Stimulated activated CD4-positive, alpha-beta T cell treated with anti-CD3 and anti-CD28 coated beads, Interleukin-4, amount 100 ng/mL, for 48 hours (primary cell): ENCODE measurements at regions not wholly inside any gene's neighbourhood (a gene's known extent, or its start where the extent isn't known, plus 50 kb on each side); places are given as distances from the start of the nearest gene placed in this dataset.

Experiments used
- DNase-seq, 2 donors: peaks; one replicate each; pipeline ENCODE4 v3.0.0-alpha.2; 2020; ENCODE audit warnings: low read depth in 2 of 2

DNA sequence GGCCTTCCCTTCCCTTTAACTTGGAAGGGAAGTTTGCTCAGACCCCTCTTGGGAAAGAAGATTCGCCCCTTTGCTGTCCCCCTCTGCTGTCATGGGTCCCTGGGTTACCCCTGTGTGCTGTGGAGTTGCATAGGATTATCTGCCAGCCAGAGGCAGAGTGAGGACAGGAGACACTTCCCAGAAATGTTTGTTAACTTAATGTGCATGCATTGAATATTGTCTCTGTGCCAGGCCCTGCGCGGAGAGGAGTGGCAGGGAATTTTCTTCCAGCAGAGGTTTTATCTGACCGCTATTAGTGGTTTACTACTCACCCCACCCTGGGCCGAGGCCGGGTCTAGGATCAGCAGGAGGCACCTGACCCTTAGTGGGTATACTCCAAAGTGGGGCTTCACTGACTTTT lies 894.8 kb downstream of the TBC1D22A start:
- no peak for DNase-seq

DNA sequence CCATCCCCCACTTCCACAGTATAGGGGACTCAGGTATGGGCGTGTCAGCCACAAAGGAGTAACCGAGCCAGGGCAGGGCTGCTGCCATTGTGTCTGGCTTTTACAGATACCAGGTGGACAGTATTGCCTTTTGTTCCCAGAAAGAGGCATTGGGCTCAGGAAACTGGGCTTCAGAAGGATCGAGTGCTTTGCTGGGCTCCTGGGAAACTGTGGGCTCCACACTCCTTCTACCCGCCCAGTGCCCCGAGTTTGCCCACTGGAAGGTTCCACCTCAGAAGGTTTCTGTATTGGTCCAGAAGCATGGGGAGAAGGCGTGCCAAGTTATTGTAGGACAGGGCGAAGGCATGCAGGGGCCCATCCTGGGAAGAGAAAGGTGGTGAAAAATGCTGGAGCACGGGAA lies 894.4 kb downstream of the TBC1D22A start:
- DNase-seq, result no peak

DNA sequence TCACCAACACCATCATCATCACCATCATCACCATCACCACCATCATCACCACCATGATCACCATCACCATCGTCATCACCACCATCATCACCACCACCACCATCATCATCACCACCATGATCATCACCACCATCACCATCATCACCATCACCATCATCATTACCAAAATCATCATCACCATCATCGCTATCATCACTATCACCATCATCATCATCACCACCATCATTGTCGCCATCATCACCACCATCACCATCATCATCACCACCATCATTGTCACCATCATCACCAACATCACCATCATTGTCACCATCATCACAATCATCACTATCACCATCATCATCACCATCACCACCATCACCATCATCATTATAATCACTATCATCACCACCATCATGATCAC lies 893.5 kb downstream of the TBC1D22A start:
- DNase-seq, result no peak

DNA sequence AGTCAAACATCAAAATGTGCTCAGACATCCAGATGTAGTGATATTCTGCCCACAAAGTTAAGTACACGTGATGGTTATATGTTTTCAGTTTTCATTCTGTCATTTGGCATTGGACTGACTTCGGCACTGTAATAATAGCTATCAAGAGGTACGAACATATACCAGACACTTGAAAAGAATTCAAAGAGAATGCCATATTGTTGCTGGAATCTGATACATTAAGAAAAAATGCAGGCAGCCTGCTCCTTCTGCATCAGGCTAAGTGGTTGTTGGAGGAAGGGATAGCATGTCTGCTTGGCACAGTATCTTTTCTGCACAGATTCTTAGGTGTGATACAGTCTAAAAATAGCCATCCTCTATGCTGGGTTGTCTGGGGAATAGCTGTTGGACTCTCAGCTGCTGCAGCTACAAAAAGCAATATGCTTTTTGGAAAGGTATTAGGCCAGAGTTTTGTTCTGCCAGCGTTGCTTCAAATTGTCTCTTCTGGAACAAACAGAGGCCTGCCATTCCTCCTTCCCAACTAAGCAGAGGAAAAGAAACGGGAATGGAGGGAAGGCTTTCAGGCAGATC lies 892.6 kb downstream of the TBC1D22A start:
- DNase-seq, result no peak

DNA sequence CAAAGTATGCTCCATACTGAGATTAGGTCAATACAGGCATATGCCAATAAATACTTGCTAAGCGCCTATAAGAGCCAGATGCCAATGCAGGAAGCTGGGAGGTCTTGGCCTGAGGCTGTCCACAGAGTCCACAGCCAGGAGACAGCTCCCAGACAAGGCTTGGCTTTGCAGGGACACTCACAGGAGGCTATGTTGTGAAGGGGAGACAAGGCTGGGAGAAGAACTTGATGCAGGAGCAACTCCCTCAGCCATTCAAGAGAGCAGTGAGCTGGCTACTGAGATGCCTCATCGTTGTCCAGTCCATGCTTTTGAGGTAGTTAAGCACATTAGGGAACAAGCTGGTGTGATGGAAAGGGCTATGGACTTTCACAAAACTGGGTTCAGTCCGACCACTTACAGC lies 891.5 kb downstream of the TBC1D22A start:
- no peak for DNase-seq

DNA sequence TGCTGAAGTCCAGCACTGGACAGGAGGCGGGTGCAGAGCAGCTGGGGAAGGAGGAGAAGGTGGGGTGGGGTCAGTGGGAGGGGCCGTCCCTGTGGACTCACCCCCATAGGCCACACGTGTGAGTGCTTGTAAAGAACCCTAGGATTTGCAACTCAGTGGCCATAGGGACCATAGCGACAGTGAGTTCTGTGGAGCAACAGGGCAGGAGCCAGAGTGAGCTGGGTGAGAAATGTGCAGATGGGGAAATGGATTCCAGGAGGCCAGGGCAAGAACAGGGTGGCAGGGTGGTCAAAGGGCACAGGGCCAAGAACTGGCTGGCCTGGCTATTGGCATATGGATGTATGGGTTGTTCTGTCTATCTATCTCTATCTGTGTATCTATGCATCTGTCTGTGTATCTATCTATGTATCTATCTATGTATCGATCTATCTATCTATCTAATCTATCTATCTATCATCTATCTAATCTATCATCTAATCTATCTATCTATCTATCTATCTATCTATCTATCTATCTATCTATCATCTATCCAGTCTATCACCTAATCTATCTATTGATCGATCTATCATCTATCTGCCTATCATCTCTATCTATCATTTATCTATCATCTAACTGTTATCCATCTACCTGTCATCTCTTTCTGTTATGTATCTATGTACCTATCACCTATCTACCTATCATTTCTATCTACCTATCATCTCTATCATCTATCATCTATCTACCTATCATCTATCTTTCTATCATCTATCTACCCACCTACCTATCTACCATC lies 889.0 kb downstream of the TBC1D22A start:
- no peak for DNase-seq

DNA sequence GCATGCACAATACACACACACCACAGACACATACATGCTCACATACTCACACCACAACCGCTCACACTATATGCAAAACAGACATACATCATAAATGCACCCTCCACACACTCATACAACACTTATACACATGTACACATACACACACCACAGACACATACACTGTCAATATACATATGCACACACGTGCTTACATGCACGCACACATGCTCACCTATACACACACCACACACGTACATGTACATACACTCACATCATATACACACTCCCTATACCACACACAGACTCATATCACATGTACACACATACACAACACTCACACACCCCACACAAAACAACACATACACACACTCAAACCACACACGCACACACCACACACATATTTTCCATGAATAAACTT lies 885.3 kb downstream of the TBC1D22A start:
- DNase-seq, result no peak

DNA sequence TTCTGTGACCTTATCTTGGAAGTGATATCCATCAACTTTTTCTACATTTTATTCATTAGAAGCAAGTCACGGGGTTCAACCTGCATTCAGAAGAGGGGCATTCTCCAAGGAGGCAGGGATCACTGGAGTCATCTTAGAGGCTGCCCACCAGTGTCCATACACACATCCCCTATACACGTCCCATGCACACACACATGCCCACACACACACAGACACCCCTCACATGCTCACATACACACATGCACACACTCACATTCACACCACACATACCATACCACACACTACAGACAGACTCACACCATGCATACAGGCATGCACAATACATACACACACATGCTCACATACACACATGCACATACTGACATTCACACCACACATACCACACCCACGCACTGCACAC lies 884.7 kb downstream of the TBC1D22A start:
- DNase-seq, result no peak

DNA sequence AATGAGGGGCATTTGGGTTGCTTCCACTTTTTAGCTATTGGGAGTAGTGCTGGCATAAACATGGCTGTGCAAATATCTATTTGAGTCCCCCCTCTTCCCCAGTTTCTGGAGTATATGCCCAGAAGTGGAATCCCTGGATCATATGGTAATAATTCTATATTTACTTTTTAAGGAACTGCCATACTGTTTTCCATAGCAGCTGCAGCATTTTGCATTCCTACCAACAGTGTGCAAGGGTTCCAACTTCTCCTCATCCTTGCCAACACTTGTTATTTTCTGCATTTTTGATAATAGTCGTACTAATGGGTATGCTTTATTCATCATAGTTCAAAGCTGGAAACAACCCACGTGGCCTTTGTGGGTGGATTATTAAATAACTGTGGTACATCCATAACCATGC lies 883.5 kb downstream of the TBC1D22A start:
- no peak for DNase-seq

DNA sequence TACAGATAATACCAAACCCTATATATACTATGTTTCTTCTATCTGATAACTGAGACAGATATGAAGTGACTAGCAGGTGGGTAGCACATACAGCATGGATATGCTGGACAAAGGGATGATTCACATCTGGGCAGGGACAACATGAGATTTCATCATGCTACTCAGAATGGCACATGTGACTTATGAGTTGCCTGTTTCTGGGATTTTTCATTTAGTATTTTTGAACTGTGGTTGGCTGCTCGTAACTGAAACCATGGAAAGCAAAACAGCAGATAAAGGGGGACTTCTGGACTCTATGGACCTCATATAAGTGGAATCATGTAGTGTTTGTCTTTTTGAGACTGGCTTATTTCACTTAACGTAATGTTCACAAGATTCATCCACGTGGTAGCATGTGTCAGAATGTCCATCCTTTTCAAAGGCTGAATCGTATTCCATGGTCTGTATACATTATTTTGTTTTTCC lies 883.0 kb downstream of the TBC1D22A start:
- no peak for DNase-seq

DNA sequence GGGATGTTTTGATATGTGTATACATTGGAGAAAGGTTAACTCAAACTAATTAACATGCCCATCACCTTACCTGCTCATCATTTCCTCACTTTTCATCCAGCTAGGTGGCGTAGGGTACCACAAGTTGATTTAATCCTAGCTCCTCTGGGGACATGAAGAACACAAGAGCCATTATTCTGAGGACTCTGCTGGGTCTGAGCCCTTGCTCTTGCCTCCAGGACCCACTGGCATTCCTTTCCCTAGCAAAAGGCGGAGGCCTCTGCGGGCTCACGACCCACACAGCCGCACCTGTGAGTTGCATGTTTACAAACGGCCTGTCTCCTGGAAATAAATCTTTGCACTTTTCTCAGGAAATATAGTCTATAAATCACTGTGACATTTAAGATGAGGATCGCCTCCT lies 871.9 kb downstream of the TBC1D22A start:
- no peak for DNase-seq

DNA sequence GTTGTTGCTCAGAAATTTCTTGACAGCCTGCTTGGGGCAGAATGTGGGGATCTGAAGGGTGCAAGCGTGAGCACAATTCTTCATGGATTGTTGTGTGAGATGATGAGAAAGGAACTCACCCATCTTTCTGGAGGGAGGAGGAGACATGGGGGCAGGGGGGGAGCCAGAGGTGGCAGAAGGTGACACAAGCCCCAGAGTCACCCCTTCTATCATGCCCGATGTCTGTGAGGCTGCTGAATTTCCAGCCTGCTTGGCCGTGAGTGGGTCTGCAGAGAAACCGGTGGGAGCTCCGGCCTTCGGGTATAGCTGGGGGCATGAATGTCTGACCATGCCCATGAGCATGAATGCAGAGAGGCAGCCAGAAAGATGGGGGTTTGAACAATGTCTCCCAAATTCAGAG lies 870.7 kb downstream of the TBC1D22A start:
- no peak for DNase-seq

DNA sequence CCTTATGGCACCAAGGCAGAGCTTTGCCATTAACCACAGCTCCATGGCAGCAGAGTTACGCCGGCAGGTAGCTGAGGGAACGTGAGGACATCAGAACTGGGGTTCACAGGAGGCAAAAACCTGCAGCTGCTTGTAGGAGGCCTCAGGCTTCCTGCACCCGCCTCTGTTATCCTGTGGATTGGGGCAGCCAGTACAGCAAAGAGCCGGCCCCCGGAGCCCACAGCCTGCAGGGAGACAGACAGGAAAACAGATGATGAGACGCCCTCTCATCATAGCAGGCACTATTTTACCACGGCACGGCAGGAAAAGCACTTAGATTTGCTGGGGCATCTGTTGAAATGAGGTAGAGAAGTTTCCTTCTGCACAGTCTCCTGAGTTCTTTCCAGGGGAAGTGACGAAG lies 870.3 kb downstream of the TBC1D22A start:
- DNase-seq, result no peak

DNA sequence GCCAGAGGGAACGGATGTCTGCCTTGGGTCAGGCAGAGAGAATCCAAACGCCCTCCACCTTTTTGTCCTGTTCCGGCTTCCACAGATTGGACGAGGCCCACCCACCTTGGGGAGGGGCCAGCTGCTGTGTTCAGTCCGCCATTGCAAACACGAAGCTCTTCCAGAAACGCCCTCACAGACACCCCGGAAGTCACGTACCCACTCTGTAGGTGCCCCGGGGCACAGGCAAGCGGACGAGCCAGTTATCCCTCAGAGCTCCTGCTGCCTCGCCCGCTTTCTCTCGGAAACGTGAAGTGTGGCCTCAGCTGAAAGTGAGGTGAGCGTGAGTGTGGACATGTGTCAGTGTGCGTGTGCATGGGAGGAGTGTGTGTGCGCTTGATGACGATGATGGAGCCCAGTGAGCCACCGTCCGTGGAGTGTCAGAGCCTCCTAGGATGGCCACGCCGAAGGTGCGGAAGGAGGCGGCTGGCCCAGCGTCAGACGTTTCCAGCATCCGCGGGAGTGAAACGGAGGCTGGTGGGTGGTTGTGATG lies 869.2 kb downstream of the TBC1D22A start:
- DNase-seq, result no peak

DNA sequence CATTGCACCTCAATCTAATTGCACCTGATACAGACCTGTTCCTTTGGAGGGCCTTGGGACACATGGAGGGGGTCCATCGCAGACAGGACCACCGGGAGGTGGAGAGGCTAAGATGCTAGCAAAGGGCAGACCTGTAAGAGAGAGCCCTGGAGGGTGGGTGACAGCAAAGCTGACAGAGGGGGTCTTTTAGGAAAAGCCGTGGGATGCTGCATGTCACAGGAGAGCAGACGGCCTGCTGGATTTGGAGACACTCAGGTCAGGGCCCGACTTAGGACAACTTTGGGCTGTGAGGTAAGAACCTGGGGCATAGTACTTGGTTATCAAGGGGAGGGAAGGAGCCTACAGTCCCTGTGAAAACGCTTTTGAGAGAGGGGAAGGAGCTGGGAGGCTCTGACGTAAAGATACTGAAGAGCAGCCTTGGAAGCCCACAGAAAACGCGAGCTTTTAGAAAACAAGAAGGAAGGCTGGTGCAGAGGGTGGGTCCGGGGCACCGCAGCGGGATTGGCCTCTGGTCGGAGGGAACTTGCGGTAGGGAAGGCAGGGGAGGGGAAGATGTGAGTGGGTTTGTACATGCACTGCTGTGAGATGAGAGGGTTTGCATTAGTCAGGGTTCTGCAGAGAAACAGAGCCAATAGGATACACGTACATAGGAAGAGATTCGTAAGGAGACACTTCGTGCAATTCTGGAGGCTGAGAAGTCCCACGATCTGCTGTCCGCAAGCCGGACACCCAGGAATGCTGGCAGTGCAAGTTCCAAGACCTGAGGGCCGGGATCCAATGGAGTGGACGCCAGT lies 868.5 kb downstream of the TBC1D22A start:
- DNase-seq, result no peak

DNA sequence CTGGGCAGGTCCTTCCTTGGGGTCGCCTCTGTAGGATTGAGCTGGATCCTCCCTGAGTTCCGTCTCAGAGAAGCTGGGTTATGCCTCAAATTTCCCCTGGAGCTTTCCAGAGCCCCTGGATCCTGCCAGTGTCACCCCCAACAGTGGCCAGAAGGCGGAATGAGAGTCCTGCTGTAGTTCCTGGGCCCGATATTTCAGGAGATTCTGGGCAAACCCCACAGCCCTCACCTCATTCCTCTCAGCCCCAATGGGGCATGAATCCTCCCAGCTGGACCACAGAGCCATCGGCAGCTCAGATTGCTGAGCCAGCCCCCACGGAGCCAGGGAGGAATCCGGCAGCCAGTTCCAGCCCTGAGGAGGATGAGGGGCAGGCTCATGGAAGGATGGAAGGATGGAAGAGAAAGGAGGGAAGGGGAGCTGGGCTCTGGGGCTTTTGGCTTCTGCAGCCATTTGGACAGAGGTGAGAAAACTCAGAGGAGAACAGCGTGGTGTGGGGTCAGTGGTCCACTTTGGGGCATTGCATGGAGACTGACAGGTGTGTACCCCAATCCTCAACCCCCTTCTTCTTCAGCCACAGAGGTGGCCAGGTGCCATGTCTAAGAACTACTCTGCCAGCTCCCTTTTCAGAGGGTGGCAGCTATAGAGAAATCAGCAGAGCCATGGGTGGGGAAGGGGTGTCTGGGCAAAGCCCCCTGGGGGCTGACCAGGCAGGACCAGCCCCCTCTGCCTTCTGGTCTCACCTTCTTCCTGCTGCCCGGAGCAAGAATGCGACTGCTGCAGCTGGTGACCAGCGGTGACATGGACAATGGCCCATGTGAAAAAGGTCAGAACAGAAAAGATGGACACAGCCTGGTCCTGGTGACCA lies 867.6 kb downstream of the TBC1D22A start:
- DNase-seq, result no peak

DNA sequence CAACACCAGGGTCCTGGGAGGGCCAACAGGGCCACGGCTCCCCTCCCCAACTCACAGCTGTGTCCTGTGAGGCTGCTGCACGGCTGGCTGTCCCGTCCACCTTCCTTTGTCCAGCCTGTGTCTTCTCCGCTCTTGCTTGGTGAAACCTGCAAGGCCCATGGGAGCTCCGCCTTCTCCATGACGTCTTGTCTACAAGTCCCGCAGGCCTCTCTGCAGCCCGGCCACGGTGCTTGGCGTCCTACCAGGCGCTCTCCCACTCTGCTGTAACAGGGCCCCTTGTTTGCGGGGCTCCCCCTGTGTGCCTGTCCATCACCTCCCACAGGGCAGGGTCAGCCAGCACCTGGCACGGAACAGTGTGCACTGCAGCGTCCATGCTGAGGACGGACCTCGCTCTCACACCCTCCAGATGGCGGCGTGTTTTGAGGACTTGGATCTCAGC lies 866.8 kb downstream of the TBC1D22A start:
- DNase-seq, result no peak

DNA sequence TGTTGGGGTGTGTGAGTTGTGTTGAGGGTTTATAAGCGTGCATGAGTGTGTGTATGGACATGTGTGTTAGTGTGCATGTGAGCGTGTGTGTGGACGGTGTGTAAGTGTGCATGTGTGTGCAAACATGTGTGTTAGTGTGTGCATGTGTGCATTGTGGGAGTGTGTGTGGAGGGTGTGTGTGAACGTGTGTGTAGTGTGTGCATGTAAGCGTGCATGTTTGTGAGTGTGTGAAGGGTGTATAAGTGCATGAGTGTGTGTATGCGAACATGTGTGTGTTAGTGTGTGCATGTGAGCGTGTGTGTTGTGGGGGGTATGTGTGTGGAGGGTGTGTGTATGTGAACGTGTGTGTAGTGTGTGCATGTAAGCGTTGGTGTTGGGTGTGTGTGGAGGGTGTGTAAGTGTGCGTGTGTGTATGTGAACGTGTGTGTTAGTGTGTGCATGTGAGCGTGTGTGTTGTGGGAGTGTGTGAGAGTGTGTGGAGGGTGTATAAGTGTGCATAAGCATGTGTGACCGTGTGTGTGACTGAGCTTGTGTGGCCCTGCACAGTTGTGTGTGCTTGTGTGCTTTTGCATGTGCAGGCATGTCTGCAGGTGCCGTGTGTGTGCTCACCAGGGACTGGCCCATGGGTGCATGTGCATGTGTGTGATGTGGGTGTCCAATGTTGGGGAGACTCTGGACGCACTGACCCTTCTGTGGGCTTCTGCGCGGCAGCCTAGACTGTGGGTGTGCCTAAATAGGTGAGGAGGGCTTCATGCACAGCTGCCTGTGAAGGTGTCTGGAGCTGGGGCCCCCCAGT lies 866.2 kb downstream of the TBC1D22A start:
- no peak for DNase-seq

DNA sequence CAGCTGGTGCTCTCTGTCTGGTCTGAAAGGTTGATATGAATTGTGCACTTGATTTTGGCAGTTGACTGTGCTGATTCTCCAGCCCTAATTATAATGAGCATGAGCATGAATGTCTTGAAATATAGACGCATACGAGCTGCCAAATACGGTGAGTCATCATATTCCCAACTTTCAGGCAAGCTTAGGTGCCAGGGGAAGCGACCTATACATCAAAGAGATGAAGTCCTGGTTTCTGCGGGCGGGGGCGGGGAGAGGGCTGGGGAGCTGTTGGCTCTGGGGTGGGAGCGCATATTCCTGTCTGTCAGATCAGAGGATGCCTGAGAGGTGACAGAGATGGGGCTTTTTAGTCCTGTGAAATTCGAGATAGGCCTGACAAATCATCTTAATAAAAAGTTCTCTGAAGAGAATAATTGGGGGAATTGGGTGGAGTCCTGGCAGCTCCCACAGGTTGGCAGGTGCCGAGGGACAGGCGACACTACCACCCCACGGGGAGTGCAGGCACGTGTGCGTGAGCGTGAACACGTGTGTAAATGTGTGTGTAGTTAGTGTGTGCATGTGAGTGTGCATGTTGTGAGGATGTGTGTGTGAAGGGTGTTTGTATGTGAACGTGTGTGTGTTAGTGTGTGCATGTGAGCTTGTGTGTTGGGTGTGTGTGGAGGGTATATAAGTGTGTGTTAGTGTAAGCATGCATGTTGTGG lies 865.3 kb downstream of the TBC1D22A start:
- DNase-seq, result no peak
